GM10266 (cell line): ENCODE measurements at regions not wholly inside any gene's neighbourhood (a gene's known extent, or its start where the extent isn't known, plus 50 kb on each side); places are given as distances from the start of the nearest gene placed in this dataset.

Experiments
- DNase-seq: peaks from one replicate; pipeline ENCODE4 v3.0.0; 2012; ENCODE audit errors: extremely low spot score
- CTCF ChIP-seq: IDR thresholded peaks from 2 replicates; pipeline ENCODE4 v1.5.1; 2012; ENCODE audit warnings: mild to moderate bottlenecking, low read depth; ENCODE audit not compliant: control insufficient read depth, insufficient read depth; ENCODE audit errors: missing control alignments

DNA sequence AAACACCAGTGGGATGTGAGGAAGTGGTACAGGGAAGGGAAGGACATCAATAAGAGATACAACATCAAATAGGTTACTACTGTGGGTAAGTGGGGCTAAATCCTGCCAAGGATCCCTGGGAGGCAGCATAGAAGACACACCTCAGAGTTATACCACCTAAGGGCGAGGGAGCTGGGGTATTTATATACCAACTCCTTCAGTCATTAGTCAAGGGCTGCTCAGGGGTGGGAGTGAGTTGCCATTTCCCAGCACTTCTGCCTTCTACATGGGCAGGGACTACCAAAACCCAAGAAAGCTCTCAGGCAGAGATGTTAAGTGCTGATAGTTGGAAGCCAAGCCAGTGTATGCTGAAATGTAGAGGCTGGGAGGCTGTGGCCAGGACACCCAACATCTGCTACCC, 57.5 kb upstream of the MARCHF10 start:
- no peak for DNase-seq
- TF ChIP-seq CTCF: no peak

- DNase-seq: no peak
- TF ChIP-seq CTCF: no peak
Observed at GRCh38 chr17:62862251-62862650, 54.1 kb upstream of the MARCHF10 start.

DNA sequence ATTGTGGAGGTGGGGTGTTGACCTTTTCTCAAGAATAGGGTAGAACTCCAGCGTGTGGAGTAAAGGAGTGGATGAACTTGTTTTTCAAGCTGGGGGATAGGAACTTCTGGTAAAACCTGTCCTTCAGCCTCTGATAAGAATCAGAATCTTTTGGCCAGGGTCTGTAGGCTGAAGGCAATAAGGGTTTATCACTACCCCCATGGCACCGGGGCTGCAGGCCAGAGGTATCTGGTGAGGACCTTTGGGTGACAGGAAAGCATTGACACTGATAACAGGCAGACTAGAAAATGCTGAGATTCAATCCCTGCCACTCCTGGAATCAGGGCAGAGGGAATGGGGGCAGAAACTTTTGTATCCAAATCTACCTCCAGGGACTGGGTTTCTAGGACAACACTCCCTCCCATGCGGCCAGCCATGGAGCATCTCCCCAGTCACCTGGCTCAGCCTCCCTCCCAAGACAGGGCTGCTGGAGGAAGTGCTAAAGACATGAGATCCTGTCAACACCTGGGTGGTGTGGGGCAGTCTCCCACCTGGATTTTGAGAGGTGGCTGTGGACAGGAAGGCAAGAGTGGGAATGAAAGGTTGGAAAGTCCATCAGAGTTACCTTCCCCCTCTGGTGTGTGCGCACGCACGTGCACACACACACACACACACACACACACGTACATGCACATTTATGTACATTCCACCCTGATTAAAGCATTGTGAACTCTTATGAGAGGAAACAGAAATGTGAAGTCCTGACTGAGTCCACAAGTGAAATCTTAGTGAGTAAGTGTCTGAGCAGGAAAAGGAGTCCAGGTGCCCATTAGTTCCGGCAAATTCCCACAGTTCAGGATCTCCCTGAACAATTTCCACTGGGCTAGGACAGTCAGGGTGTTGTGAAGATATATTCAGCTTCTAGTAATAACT, 53.1 kb upstream of the MARCHF10 start:
- DNase-seq: no peak

GRCh38 chr17:62859146-62859545, 51.0 kb upstream of the MARCHF10 start:
- DNase-seq: no peak
- no peak for TF ChIP-seq CTCF

More for the DNA sequence above, 53.1 kb upstream of the MARCHF10 start:
- no peak for TF ChIP-seq CTCF
